HL-60 (cell line): ENCODE measurements at regions not wholly inside any gene's neighbourhood (a gene's known extent, or its start where the extent isn't known, plus 50 kb on each side); places are given as distances from the start of the nearest gene placed in this dataset.
A peak's percentile ranks its signal among the peaks of the same experiment; 100 is the strongest.
"Not testable (repeated sequence)": the region's sequence is repeated elsewhere in the genome, so short reads cannot be mapped to it uniquely, and the experiment has no call there.

Source experiments
- DNase-seq, 2 experiments: peaks; one replicate each; pipeline ENCODE4 v3.0.0-alpha.2; 2010 to 2020; ENCODE audit warnings: low read depth in 1 of 2, low spot score in 1 of 2
- H3K27ac ChIP-seq: fragments of 250-450 bp; sonication (Bioruptor Pico); replicated peaks from 2 replicates; pipeline ENCODE4 v1.5.1; 2020; ENCODE audit warnings: mild to moderate bottlenecking, moderate library complexity
- H3K27me3 ChIP-seq: fragments of 250-450 bp; sonication (Bioruptor Pico); 2 replicates; pipeline ENCODE4 v1.5.1; 2021; ENCODE audit warnings: mild to moderate bottlenecking, moderate library complexity; ENCODE audit not compliant: insufficient read depth, poor library complexity, severe bottlenecking
- H3K4me3 ChIP-seq: replicated peaks from 2 replicates; pipeline ENCODE4 v1.5.1; 2011; ENCODE audit warnings: mild to moderate bottlenecking, control low read depth, low read length; ENCODE audit not compliant: insufficient read depth
- GABPA ChIP-seq: IDR thresholded peaks from 2 replicates; pipeline ENCODE4 v1.6.1; 2012; ENCODE audit warnings: low read depth
- POLR2AphosphoS5 ChIP-seq: IDR thresholded peaks from 2 replicates; pipeline ENCODE4 v1.6.1; 2012; ENCODE audit warnings: low read depth
- REST ChIP-seq: IDR thresholded peaks from 2 replicates; pipeline ENCODE4 v1.6.1; 2012; ENCODE audit warnings: low read depth; ENCODE audit not compliant: insufficient replicate concordance
- SPI1 ChIP-seq: IDR thresholded peaks from 2 replicates; pipeline ENCODE4 v1.6.1; 2012; ENCODE audit warnings: low read depth, mild to moderate bottlenecking, borderline replicate concordance
- TF ChIP-seq, protein P1 (sequence below): IDR thresholded peaks from one replicate; pipeline ENCODE4 v1.5.1; 2011; ENCODE audit warnings: low read length, control low read depth, inconsistent platforms; ENCODE audit not compliant: insufficient read depth

GRCh38 chr2:20499387-20499786, 52.5 kb downstream of the RHOB start:
- no peak for DNase-seq
- Histone ChIP-seq H3K4me3 (no peak overlapping the region), H3K27ac (no peak overlapping the region), H3K27me3 (peaks cover 1% of the 10 kb centered on the region)
- TF ChIP-seq SPI1: no peak
- TF ChIP-seq REST: no peak
- TF ChIP-seq POLR2AphosphoS5: no peak
- TF ChIP-seq, protein P1, sequence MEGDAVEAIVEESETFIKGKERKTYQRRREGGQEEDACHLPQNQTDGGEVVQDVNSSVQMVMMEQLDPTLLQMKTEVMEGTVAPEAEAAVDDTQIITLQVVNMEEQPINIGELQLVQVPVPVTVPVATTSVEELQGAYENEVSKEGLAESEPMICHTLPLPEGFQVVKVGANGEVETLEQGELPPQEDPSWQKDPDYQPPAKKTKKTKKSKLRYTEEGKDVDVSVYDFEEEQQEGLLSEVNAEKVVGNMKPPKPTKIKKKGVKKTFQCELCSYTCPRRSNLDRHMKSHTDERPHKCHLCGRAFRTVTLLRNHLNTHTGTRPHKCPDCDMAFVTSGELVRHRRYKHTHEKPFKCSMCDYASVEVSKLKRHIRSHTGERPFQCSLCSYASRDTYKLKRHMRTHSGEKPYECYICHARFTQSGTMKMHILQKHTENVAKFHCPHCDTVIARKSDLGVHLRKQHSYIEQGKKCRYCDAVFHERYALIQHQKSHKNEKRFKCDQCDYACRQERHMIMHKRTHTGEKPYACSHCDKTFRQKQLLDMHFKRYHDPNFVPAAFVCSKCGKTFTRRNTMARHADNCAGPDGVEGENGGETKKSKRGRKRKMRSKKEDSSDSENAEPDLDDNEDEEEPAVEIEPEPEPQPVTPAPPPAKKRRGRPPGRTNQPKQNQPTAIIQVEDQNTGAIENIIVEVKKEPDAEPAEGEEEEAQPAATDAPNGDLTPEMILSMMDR: no peak

DNA sequence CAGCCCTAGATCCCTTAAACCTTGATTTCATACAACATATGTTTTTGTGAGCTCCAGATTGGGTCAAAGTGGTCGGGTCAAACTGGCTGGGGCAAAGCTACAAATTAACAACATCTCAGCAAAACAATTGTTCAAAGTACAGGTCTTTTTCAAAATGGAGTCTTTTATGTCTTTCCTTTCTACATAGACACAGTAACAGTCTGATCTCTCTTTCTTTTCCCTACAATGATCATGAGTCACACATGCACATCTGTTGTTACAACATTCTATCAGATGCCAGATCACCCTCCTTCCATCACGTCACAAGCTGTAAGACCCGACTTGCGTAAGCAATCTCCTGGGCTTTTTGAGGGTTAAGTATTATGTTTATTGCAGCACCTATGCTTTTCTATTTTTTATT, 55.1 kb downstream of the RHOB start:
- no peak overlapping the region for H3K4me3 ChIP-seq
- peaks cover 2% of the 10 kb centered on the region for H3K27me3 ChIP-seq
- H3K27ac ChIP-seq: no peak overlapping the region
- TF ChIP-seq POLR2AphosphoS5 (no peak), SPI1 (no peak), REST (no peak), GABPA (no peak)
- TF ChIP-seq, protein P1: no peak
- peak in 1 of 2 experiments; percentile 69 for DNase-seq

- H3K27ac ChIP-seq, H3K4me3 ChIP-seq, DNase-seq, H3K27me3 ChIP-seq: not testable (repeated sequence)
These were observed 55.6 kb downstream of the RHOB start for GRCh38 chr2:20502496-20502895.

- Histone ChIP-seq H3K27me3 (peaks cover 2% of the 10 kb centered on the region), H3K27ac (no peak overlapping the region), H3K4me3 (no peak overlapping the region)
- no peak for TF ChIP-seq SPI1
- no peak for TF ChIP-seq POLR2AphosphoS5
- TF ChIP-seq REST: no peak
- TF ChIP-seq, protein P1: no peak
- no peak for TF ChIP-seq GABPA
- DNase-seq: no peak
These were observed 57.3 kb downstream of the RHOB start for GRCh38 chr2:20504174-20504573.
